PC-3 (cell line): ENCODE measurements at regions not wholly inside any gene's neighbourhood (a gene's known extent, or its start where the extent isn't known, plus 50 kb on each side); places are given as distances from the start of the nearest gene placed in this dataset.
"Not testable (repeated sequence)": the region's sequence is repeated elsewhere in the genome, so short reads cannot be mapped to it uniquely, and the experiment has no call there.

ENCODE experiments used
- CTCF ChIP-seq: fragments of 300-600 bp; sonication (generic); conservative IDR thresholded peaks from 2 replicates; pipeline ENCODE4 v1.5.1; 2017; ENCODE audit warnings: antibody characterized with exemption, low read depth, mild to moderate bottlenecking, low read length
- EZH2 ChIP-seq: fragments of 300-600 bp; sonication (generic); IDR thresholded peaks from one replicate; pipeline ENCODE4 v1.6.1; 2017; ENCODE audit warnings: antibody characterized with exemption, mild to moderate bottlenecking, low read length; ENCODE audit not compliant: unreplicated experiment
- EZH2phosphoT487 ChIP-seq: fragments of 300-600 bp; sonication (generic); IDR thresholded peaks from 2 replicates; pipeline ENCODE4 v1.6.1; 2018; ENCODE audit warnings: mild to moderate bottlenecking, antibody characterized with exemption, low read length, borderline replicate concordance

GRCh38 chr14:94820932-94821331 lies 51.0 kb upstream of the GSC start:
- not testable (repeated sequence) for TF ChIP-seq CTCF, EZH2, EZH2phosphoT487
